ENCODE measurements at regions not wholly inside any gene's neighbourhood (a gene's known extent, or its start where the extent isn't known, plus 50 kb on each side); places are given as distances from the start of the nearest gene placed in this dataset.

GRCh38 chr4:72987741-72988729 is 81.5 kb downstream of the COX18 start:
- intact Hi-C loops (cut with DNase I): no loop called here

GRCh38 chr4:72984351-72984750 is 85.2 kb downstream of the COX18 start:
- no peak overlapping the region for H3K4me3 ChIP-seq
- H3K27ac ChIP-seq: no peak overlapping the region
- H3K4me1 ChIP-seq: no peaks in the 10 kb centered on the region
- intact Hi-C loops (cut with DNase I): no loop called here
- H3K36me3 ChIP-seq: no peaks in the 10 kb centered on the region
- no peaks in the 10 kb centered on the region for H3K9me3 ChIP-seq
- no peak for TF ChIP-seq CTCF (IDR thresholded peaks at IDR 0.05)
- no peak for TF ChIP-seq POLR2A (IDR thresholded peaks at IDR 0.05)
- TF ChIP-seq POLR2AphosphoS5 (IDR thresholded peaks at IDR 0.05; ENCODE audit: insufficient read depth in 1 of 2, low read depth in 1 of 2): no peak
- H3K27me3 ChIP-seq: no peaks in the 10 kb centered on the region
- DNase-seq (ENCODE audit: extremely low spot score in 2 of 2): no peak

More at GRCh38 chr4:72987741-72988729, 81.5 kb downstream of the COX18 start:
- no peak for TF ChIP-seq CTCF (IDR thresholded peaks at IDR 0.05)
- TF ChIP-seq POLR2AphosphoS5 (IDR thresholded peaks at IDR 0.05; ENCODE audit: insufficient read depth in 1 of 2, low read depth in 1 of 2): no peak
- TF ChIP-seq POLR2A (IDR thresholded peaks at IDR 0.05): no peak
- Histone ChIP-seq H3K4me1 (no peaks in the 10 kb centered on the region), H3K27me3 (no peaks in the 10 kb centered on the region), H3K9me3 (no peaks in the 10 kb centered on the region), H3K27ac (no peak overlapping the region), H3K4me3 (no peak overlapping the region), H3K36me3 (no peaks in the 10 kb centered on the region)
- no peak for DNase-seq (ENCODE audit: extremely low spot score in 2 of 2)

GRCh38 chr4:72983709-72984108 is 85.8 kb downstream of the COX18 start:
- no peak for TF ChIP-seq POLR2A (IDR thresholded peaks at IDR 0.05)
- TF ChIP-seq POLR2AphosphoS5 (IDR thresholded peaks at IDR 0.05; ENCODE audit: insufficient read depth in 1 of 2, low read depth in 1 of 2): no peak
- TF ChIP-seq CTCF (IDR thresholded peaks at IDR 0.05): no peak
- DNase-seq (ENCODE audit: extremely low spot score in 2 of 2): no peak
- Histone ChIP-seq H3K27me3 (no peaks in the 10 kb centered on the region), H3K4me1 (no peaks in the 10 kb centered on the region), H3K27ac (no peak overlapping the region), H3K4me3 (no peak overlapping the region), H3K9me3 (no peaks in the 10 kb centered on the region), H3K36me3 (no peaks in the 10 kb centered on the region)
- intact Hi-C loops (cut with DNase I): no loop called here

- DNase-seq (ENCODE audit: extremely low spot score in 2 of 2): no peak
- Histone ChIP-seq H3K27ac (no peak overlapping the region), H3K4me1 (no peaks in the 10 kb centered on the region), H3K9me3 (no peaks in the 10 kb centered on the region), H3K4me3 (no peak overlapping the region), H3K27me3 (no peaks in the 10 kb centered on the region), H3K36me3 (no peaks in the 10 kb centered on the region)
- intact Hi-C loops (cut with DNase I): no loop called here
- TF ChIP-seq CTCF (IDR thresholded peaks at IDR 0.05) (no peak), POLR2A (IDR thresholded peaks at IDR 0.05) (no peak), POLR2AphosphoS5 (IDR thresholded peaks at IDR 0.05; ENCODE audit: insufficient read depth in 1 of 2, low read depth in 1 of 2) (no peak)
These were observed 91.5 kb downstream of the COX18 start for GRCh38 chr4:72977936-72978485.

- intact Hi-C loops (cut with DNase I): no loop called here
- Histone ChIP-seq H3K36me3 (no peaks in the 10 kb centered on the region), H3K4me1 (no peaks in the 10 kb centered on the region), H3K27ac (no peak overlapping the region), H3K9me3 (no peaks in the 10 kb centered on the region), H3K27me3 (no peaks in the 10 kb centered on the region), H3K4me3 (no peak overlapping the region)
- no peak for DNase-seq (ENCODE audit: extremely low spot score in 2 of 2)
- TF ChIP-seq POLR2A (IDR thresholded peaks at IDR 0.05) (no peak), POLR2AphosphoS5 (IDR thresholded peaks at IDR 0.05; ENCODE audit: insufficient read depth in 1 of 2, low read depth in 1 of 2) (no peak), CTCF (IDR thresholded peaks at IDR 0.05) (no peak)
These were observed 94.1 kb downstream of the COX18 start for GRCh38 chr4:72975488-72975784.
